ENCODE measurements at regions not wholly inside any gene's neighbourhood (a gene's known extent, or its start where the extent isn't known, plus 50 kb on each side); places are given as distances from the start of the nearest gene placed in this dataset.

DNA sequence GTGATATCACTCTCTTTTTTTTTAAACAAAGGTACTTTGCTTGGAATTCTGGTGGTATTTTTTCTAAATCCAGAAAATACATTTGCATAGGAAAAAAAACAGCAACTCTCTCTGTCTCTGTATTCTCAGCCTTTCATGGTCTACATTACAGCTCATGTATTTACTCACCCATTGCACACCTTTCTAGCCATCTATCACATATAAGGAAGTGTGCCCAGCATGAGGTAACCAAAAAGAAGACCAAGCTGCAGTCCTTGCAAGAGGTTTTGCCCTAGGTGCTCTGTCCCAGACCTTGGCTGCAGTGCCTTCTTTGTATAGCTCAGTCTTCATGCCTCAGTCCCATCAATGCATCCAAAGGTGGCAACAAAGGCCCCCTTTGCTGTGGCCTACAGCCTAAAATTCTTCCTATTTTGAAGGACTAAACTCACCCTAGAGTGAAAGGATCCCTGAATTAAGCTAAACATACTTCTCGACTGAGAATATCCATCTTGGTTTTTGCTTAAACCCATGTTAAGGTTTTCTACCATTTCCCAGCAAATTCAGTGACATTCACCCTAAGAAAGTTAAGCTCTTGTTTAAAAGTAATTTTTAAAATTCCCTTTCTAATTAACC is 446.4 kb downstream of the KIF4B start:
- intact Hi-C loops (cut with DNase I): no loop called here
- DNase-seq (no peak), ATAC-seq (no peak)

GRCh38 chr5:155460501-155460931 is 447.0 kb downstream of the KIF4B start:
- intact Hi-C loops (cut with DNase I): no loop called here
- DNase-seq (no peak), ATAC-seq (no peak)

GRCh38 chr5:155461304-155461703 is 447.7 kb downstream of the KIF4B start:
- intact Hi-C loops (cut with DNase I): no loop called here
- ATAC-seq (no peak), DNase-seq (no peak)

DNA sequence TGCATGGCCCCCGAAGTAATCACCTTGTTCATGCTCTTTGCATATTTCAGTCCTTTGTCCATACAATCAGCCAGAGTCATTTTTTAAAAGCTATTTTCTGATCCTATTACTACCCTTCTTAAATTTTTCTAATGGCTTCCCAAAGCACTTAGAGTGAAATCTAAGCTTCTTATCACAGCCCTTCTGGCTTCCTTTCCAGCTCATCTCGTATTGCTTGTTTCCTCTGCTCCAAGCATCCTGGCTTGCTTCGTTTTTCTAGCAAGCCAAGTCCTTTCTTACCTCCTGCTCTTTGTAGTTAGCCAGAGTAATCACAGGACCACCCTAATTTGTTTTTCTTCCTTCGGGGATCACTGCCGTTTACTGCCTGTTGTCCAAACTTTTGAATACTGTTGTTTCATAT is 453.3 kb downstream of the KIF4B start:
- intact Hi-C loops (cut with DNase I): no loop called here
- DNase-seq (no peak), ATAC-seq (no peak)

GRCh38 chr5:155471027-155471426 is 457.5 kb downstream of the KIF4B start:
- intact Hi-C loops (cut with DNase I): no loop called here
- DNase-seq (no peak), ATAC-seq (no peak)

- intact Hi-C loops (cut with DNase I): no loop called here
Measured at GRCh38 chr5:155472780-155473179, 459.2 kb downstream of the KIF4B start.

DNA sequence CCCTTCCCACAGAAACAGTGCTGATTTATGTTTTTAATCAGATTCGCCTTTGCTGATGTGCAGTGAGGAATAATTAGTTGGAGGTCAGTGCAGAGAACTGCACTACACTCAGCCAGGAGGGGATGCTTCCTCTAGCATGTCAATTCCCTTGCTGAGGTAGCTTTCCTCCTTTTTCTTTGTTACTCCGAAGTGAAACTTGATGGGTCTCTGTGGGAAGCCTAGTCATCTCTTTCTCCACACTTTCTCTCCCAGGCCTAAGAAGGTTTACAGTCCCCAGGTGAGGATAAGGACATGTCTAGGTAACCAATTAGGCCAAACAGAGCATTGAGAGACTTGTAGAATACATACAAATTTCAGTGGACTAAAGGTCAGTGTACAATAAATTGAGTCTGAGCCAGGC is 461.8 kb downstream of the KIF4B start:
- ATAC-seq (no peak), DNase-seq (no peak)
- intact Hi-C loops (cut with DNase I): no loop called here

More at GRCh38 chr5:155472780-155473179, 459.2 kb downstream of the KIF4B start:
- DNase-seq (no peak), ATAC-seq (no peak)

DNA sequence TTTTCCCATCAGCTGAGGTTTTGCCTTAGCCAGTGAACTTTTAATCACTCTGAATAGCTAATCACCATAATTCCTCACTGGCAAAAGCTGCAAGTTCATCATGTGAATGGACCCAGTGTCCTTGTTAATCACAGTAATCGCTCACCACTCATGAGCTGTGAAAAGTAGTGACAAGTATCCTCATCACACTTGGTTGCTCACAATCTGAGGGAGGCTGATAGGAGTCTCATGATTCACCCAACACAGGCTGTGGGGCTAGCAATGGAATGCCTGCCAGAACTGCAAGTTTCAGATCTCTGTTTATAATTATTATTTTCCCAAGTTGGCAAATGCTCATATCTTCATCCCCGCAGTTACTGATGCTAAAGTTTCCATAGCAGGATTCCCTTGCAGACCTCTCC is 467.2 kb downstream of the KIF4B start:
- intact Hi-C loops (cut with DNase I): loop anchor here in 1 of 2 donors (5.0 kb wide), 1 partner anchor 288 kb away; no protein-coding TSS in a partner anchor
- ATAC-seq: peak; percentile 94 to 97
- peak; percentile 24 for DNase-seq

DNA sequence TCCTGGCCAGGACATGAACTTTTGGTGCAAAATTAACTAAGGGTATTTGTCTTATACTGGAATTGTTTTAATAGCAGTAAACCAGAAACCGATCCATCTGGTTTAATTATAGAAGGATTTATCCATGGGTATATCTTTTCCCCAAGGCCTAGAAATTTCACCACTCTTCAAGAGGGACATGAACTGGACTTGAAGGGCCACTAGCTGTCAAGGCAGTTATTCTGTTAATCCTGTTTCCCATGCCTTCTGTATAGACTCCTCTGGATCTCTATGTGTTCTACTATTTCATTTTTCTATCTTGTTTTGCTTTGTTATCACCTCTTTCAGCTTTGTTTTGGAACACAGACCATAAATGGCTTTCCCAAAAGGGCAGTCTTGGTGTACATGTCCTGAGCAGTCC is 467.6 kb downstream of the KIF4B start:
- intact Hi-C loops (cut with DNase I): loop anchor here in 1 of 2 donors (5.0 kb wide), 1 partner anchor 289 kb away; no protein-coding TSS in a partner anchor
- DNase-seq (no peak), ATAC-seq (peak; percentile 18 to 20)

- ATAC-seq (no peak), DNase-seq (no peak)
- intact Hi-C loops (cut with DNase I): loop anchor here in 1 of 2 donors (5.0 kb wide), 1 partner anchor 290 kb away; no protein-coding TSS in a partner anchor
Measured at GRCh38 chr5:155482428-155482827, 468.9 kb downstream of the KIF4B start.

DNA sequence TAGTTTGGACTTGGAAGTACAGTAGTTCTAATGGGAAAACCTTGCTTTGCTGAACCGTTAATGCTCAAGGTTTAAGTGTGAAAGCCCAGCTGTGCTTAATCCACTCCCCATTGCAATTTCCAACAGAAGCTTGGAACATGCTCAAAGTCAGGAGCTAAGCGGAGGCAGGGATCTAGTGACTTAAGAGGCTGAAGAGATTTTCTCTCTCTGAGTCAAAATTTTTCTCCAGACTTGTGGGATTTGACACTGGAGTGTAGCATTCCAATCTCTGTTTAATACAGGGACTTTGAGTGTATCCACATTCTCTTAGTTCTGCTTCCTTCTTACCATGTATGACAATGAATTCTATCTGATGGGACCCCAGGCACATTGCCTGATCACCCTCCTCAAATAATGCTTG is 471.8 kb downstream of the KIF4B start:
- ATAC-seq (no peak), DNase-seq (no peak)
- intact Hi-C loops (cut with DNase I): no loop called here

DNA sequence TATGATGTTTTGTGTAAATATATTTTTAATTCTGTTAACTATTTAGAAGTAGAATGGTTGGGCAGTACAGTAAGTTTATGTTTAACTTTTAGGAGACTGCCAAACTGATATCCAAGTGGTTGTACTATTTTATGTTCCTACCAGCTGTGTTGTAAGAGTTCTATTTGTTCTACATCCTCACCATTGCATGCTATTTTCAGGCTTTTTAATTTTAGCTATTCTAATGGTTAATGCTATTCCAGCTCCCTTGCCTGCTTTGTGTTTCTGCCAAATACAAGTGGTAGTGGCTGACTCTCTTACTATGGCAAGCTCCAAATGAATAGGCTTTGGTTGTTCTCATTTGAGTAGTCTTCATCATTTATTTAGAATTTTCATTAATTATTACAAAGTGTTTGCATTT is 476.4 kb downstream of the KIF4B start:
- intact Hi-C loops (cut with DNase I): no loop called here
- peak in 1 of 2 donors; percentile 79 for ATAC-seq
- no peak for DNase-seq

- intact Hi-C loops (cut with DNase I): no loop called here
- ATAC-seq (no peak), DNase-seq (no peak)
Measured at GRCh38 chr5:155492191-155492590, 478.6 kb downstream of the KIF4B start.

GRCh38 chr5:155504606-155505005 is 491.1 kb downstream of the KIF4B start:
- intact Hi-C loops (cut with DNase I): no loop called here
- DNase-seq: no peak
- no peak for ATAC-seq

GRCh38 chr5:155507363-155507762 is 493.8 kb downstream of the KIF4B start:
- ATAC-seq (no peak), DNase-seq (no peak)
- intact Hi-C loops (cut with DNase I): no loop called here

DNA sequence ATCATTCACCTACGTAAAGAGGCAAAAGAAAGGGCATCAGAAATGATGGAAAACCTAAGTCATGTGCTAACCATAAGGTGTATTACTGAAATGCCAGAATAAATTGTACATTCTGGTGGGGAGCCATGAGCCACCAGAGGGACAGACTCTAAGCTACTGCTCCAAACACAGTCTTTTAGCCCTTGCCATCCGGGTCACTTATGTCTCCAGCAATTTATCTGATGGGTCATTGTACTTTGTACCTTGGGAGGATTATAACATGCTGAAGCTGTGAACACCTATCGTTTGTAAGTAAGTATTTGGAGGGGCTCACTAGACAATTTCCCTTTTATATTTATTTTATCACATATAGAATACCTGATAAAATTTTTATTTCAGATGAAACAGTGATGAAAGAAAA is 495.1 kb downstream of the KIF4B start:
- intact Hi-C loops (cut with DNase I): no loop called here
- DNase-seq: no peak
- no peak for ATAC-seq

GRCh38 chr5:155512329-155512728 is 498.8 kb downstream of the KIF4B start:
- ATAC-seq: no peak
- intact Hi-C loops (cut with DNase I): no loop called here
- no peak for DNase-seq

DNA sequence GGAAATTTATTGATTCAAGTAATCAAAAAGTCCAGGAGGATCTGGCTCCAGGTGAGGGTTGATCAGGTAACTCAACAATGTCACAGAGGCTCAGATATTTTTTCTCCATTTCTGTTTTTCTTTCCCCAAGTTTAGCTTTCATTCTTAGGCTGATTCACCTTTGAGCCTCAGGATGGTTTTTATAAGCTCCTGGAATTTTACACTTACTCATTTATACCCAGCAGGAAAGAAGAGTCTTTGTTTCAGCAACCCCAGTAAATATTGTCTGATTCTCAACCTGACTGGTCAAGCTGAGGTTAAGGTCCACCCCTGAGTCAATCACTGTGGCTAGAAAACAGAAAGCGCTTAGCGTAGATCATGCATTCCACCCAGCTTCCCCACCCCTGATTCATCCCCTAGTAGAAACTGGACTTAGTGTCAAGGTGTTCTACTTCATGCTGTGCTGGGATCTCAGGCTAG is 500.6 kb downstream of the KIF4B start:
- intact Hi-C loops (cut with DNase I): no loop called here
- ATAC-seq (no peak), DNase-seq (no peak)

DNA sequence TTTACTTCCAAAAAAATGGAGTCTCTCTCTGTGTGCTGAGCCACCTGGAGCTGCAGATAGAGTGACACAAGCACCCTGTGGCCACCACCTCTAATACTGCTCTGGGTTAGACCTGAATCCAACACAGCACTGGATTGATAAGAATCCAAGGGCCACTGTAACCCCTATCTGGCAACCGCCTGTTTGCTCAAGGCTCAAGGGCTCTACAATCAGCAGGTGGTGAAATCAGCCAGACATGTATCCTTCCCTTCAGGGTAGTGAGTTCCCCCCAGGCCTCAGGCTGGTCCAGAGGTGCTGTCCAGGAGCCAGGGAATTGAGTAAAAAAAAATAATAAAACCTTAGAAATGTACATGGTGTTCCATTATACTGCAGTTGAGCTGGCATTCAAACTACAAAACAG is 509.0 kb downstream of the KIF4B start:
- no peak for DNase-seq
- no peak for ATAC-seq
- intact Hi-C loops (cut with DNase I): no loop called here

- ATAC-seq (no peak), DNase-seq (no peak)
- intact Hi-C loops (cut with DNase I): no loop called here
Measured at GRCh38 chr5:155529362-155529761, 515.8 kb downstream of the KIF4B start.

DNA sequence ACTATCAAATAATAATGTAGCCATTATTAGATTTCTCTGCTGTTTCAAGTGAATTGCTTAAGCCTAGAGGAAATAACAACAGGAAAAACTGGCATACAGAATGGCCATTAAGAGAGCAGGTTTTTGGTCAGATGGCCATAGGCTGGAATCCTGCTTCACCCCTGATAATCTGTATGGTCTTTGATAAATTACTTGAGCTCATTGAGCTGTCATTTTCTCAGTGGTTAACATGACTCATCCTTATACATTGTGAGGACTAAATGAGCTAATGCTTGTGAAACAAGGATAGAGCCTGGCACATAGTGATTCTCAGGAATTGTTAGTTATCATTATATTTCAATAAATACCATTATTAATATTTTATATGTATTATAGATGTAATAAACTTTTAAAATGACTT is 516.5 kb downstream of the KIF4B start:
- DNase-seq: no peak
- intact Hi-C loops (cut with DNase I): no loop called here
- ATAC-seq: no peak

Data from left cardiac atrium (tissue), 4 donors.